A673 (cell line): ENCODE measurements at regions not wholly inside any gene's neighbourhood (a gene's known extent, or its start where the extent isn't known, plus 50 kb on each side); places are given as distances from the start of the nearest gene placed in this dataset.
A peak's percentile ranks its signal among the peaks of the same experiment; 100 is the strongest.

Source experiments
- BruUV-seq: library from RNA; stranded (reverse); fragments of 400-500 nt; replicated peaks from 2 replicates; lab custom pipeline; 2021; lab: Mats Ljungman, UMichigan
- CTCF ChIA-PET: fragments of 300-600 bp; sonication (Branson Sonifier 250); formaldehyde crosslinking; loops from one replicate; lab custom pipeline; 2022; ENCODE audit warnings: antibody characterized with exemption; lab: Charles Lee
- POLR2A ChIA-PET: fragments of 300-600 bp; sonication (Branson Sonifier 250); formaldehyde crosslinking; loops from one replicate; lab custom pipeline; 2022; ENCODE audit warnings: antibody characterized with exemption; ENCODE audit not compliant: low non-redundant PET; lab: Charles Lee
- DNase-seq: peaks from one replicate; pipeline ENCODE4 v3.0.0-alpha.2; 2015; ENCODE audit warnings: low spot score
- H3K27ac ChIP-seq: fragments of 200-600 bp; sonication (generic); 2 replicates; pipeline ENCODE4 v1.5.1; 2016; ENCODE audit warnings: mixed run types, low read depth, mild to moderate bottlenecking, mixed read lengths, antibody characterized with exemption, low read length; ENCODE audit not compliant: poor library complexity, severe bottlenecking
- H3K27me3 ChIP-seq: fragments of 200-600 bp; sonication (generic); replicated peaks from 2 replicates; pipeline ENCODE4 v1.6.1; 2017; ENCODE audit warnings: mixed run types, low read depth, mild to moderate bottlenecking, mixed read lengths, antibody characterized with exemption, low read length; ENCODE audit not compliant: insufficient read depth, poor library complexity
- H3K36me3 ChIP-seq: fragments of 200-600 bp; sonication (generic); 2 replicates; pipeline ENCODE4 v1.6.1; 2016; ENCODE audit warnings: mixed run types, mild to moderate bottlenecking, mixed read lengths, antibody characterized with exemption, low read length; ENCODE audit not compliant: insufficient read depth, poor library complexity, severe bottlenecking
- H3K4me1 ChIP-seq: fragments of 200-600 bp; sonication (generic); 2 replicates; pipeline ENCODE4 v1.6.1; 2017; ENCODE audit warnings: mixed run types, mild to moderate bottlenecking, mixed read lengths, antibody characterized with exemption, low read length; ENCODE audit not compliant: insufficient read depth, poor library complexity, severe bottlenecking
- H3K4me3 ChIP-seq: fragments of 200-600 bp; sonication (generic); 2 replicates; pipeline ENCODE4 v1.5.1; 2016; ENCODE audit warnings: low read depth, mixed run types, mild to moderate bottlenecking, mixed read lengths, low read length; ENCODE audit not compliant: poor library complexity, severe bottlenecking
- H3K9me3 ChIP-seq: fragments of 200-600 bp; sonication (generic); 2 replicates; pipeline ENCODE4 v1.6.1; 2016; ENCODE audit warnings: mixed run types, low read depth, mild to moderate bottlenecking, mixed read lengths, antibody characterized with exemption, low read length; ENCODE audit not compliant: poor library complexity, severe bottlenecking
- EZH2 ChIP-seq: fragments of 200-600 bp; sonication (generic); IDR thresholded peaks from 2 replicates; pipeline ENCODE4 v1.6.1; 2017; ENCODE audit warnings: borderline replicate concordance, low read depth, mild to moderate bottlenecking, mixed read lengths, antibody characterized with exemption, low read length; ENCODE audit not compliant: poor library complexity, severe bottlenecking
- intact Hi-C: fragments of 100-400 bp; cut with micrococcal nuclease; formaldehyde crosslinking; loops from one replicate; pipeline ENCODE4 v1.10.0; 2022; ENCODE audit not compliant: unreplicated experiment
- TF ChIP-seq, protein P1 (sequence below): fragments of 300-800, 200-600 bp; sonication (generic); conservative IDR thresholded peaks from 2 replicates; pipeline ENCODE4 v1.5.1; 2017; ENCODE audit warnings: low read depth, mild to moderate bottlenecking, antibody characterized with exemption, low read length, moderate library complexity, mixed read lengths

DNA sequence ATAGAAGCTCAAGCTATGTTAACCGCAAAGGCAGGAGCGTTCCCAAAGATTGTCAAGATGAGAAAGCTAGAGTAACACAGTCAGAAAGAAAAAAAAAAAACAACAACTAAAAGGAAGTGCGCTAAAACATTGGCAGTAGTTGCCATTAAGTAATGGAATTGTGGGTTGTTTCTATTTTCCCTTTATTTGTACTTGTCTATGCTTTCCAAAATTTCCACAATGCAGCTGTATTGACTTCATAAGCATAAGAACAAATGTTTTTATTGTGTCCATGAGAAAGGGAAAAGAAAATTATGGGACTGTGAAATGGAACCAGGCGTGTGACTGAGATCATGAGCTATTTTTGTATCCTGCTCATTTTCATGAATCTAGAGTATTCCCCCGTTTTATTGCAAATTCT, 153.4 kb downstream of the TMEM114 start:
- H3K27ac ChIP-seq, result no peak overlapping the region
- H3K4me3 ChIP-seq, result no peak overlapping the region
- H3K36me3 ChIP-seq, result no peaks in the 10 kb centered on the region
- ChIA-PET CTCF (no interaction called here), POLR2A (no interaction called here)
- TF ChIP-seq, protein P1, sequence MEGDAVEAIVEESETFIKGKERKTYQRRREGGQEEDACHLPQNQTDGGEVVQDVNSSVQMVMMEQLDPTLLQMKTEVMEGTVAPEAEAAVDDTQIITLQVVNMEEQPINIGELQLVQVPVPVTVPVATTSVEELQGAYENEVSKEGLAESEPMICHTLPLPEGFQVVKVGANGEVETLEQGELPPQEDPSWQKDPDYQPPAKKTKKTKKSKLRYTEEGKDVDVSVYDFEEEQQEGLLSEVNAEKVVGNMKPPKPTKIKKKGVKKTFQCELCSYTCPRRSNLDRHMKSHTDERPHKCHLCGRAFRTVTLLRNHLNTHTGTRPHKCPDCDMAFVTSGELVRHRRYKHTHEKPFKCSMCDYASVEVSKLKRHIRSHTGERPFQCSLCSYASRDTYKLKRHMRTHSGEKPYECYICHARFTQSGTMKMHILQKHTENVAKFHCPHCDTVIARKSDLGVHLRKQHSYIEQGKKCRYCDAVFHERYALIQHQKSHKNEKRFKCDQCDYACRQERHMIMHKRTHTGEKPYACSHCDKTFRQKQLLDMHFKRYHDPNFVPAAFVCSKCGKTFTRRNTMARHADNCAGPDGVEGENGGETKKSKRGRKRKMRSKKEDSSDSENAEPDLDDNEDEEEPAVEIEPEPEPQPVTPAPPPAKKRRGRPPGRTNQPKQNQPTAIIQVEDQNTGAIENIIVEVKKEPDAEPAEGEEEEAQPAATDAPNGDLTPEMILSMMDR, result no peak
- TF ChIP-seq EZH2, result no peak
- H3K4me1 ChIP-seq, result no peaks in the 10 kb centered on the region
- no peaks in the 10 kb centered on the region for H3K9me3 ChIP-seq
- intact Hi-C loops, result no loop called here
- peaks cover 3% of the 10 kb centered on the region for H3K27me3 ChIP-seq
- no peak for DNase-seq
- BruUV-seq, result no TSS peak

DNA sequence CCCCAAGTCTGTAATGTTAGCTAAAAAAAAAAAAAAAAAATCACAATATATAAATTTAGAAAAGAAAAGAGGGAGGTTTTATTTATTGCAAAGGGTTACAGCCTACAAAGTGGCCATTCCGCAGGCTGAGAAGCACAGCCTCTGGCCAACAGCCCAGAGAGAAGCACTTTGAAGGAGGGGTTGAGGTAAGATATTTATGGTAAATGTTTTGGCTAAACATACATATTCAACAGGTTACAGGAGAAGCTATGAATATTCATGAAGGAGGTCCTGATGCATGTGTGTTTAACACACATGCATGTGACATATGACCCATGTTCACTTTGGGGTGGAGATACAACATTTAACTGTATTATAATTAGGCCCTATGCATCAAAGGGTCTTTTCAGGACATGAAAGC, 158.5 kb downstream of the TMEM114 start:
- H3K9me3 ChIP-seq, result no peaks in the 10 kb centered on the region
- ChIA-PET CTCF (no interaction called here), POLR2A (no interaction called here)
- no TSS peak for BruUV-seq
- no peak overlapping the region for H3K4me3 ChIP-seq
- H3K27me3 ChIP-seq, result peaks cover 3% of the 10 kb centered on the region
- TF ChIP-seq, protein P1, result no peak
- no peak for TF ChIP-seq EZH2
- H3K27ac ChIP-seq, result no peak overlapping the region
- no peak for DNase-seq
- intact Hi-C loops, result no loop called here
- H3K4me1 ChIP-seq, result no peaks in the 10 kb centered on the region
- no peaks in the 10 kb centered on the region for H3K36me3 ChIP-seq

DNA sequence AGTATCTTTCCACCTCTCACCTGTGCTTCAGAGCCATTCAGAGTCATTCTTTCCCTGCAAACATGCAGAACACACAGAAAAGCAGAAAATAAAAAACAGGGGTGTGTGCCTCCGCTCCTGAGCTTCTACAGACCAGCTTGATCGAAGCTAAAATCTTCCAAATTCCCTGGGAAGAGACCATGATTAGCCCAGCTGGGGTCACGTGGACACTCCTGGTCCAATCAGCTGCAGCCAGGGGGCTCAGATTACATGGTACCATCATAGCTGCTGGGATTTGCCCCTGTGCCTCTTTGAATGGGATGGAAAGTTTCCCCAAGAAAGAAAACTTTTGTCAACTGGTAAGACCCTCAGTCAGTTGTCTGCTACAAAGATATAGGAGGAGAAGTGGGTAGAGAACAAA, 159.9 kb downstream of the TMEM114 start:
- ChIA-PET CTCF (no interaction called here), POLR2A (no interaction called here)
- no peaks in the 10 kb centered on the region for H3K4me1 ChIP-seq
- H3K36me3 ChIP-seq, result no peaks in the 10 kb centered on the region
- no TSS peak for BruUV-seq
- H3K4me3 ChIP-seq, result no peak overlapping the region
- intact Hi-C loops, result no loop called here
- TF ChIP-seq, protein P1, result no peak
- no peak for TF ChIP-seq EZH2
- H3K9me3 ChIP-seq, result no peaks in the 10 kb centered on the region
- H3K27me3 ChIP-seq, result peaks cover 3% of the 10 kb centered on the region
- DNase-seq, result peak; percentile 2
- no peak overlapping the region for H3K27ac ChIP-seq
